Choroid plexus epithelial cell (primary cell): ENCODE measurements at regions not wholly inside any gene's neighbourhood (a gene's known extent, or its start where the extent isn't known, plus 50 kb on each side); places are given as distances from the start of the nearest gene placed in this dataset.

ENCODE experiments used
- DNase-seq: peaks from one replicate; pipeline ENCODE4 v3.0.0-alpha.2; 2010; ENCODE audit warnings: low read depth
- H3K4me3 ChIP-seq: 2 replicates; pipeline ENCODE4 v1.5.1; 2011; ENCODE audit warnings: low read depth, mild to moderate bottlenecking, control low read depth, low read length, moderate library complexity
- CTCF ChIP-seq: conservative IDR thresholded peaks from 2 replicates; pipeline ENCODE4 v1.5.1; 2011; ENCODE audit warnings: low read depth, mild to moderate bottlenecking, control low read depth, inconsistent platforms, low read length, moderate library complexity

- no peak for DNase-seq
- H3K4me3 ChIP-seq = no peak overlapping the region
- TF ChIP-seq CTCF = no peak
Measured at GRCh38 chr14:38410442-38410841, 154.5 kb upstream of the CLEC14A start.

- no peak overlapping the region for H3K4me3 ChIP-seq
- DNase-seq = peak; percentile 56
- TF ChIP-seq CTCF = no peak
Measured at GRCh38 chr14:38409071-38409705, 153.3 kb upstream of the CLEC14A start.

- TF ChIP-seq CTCF = peak; percentile 26
- no peak overlapping the region for H3K4me3 ChIP-seq
- peak; percentile 52 for DNase-seq
Measured at GRCh38 chr14:38405851-38406635, 150.2 kb upstream of the CLEC14A start.

GRCh38 chr14:38404616-38405015 is 148.7 kb upstream of the CLEC14A start:
- H3K4me3 ChIP-seq = no peak overlapping the region
- no peak for TF ChIP-seq CTCF
- DNase-seq = peak; percentile 40

GRCh38 chr14:38404100-38404541 is 148.2 kb upstream of the CLEC14A start:
- peak; percentile 75 for DNase-seq
- no peak for TF ChIP-seq CTCF
- no peak overlapping the region for H3K4me3 ChIP-seq

- no peak for DNase-seq
- TF ChIP-seq CTCF = no peak
- no peak overlapping the region for H3K4me3 ChIP-seq
Measured at GRCh38 chr14:38400751-38401150, 144.9 kb upstream of the CLEC14A start.
